Upper lobe of left lung (tissue), 6 donors: ENCODE measurements at regions not wholly inside any gene's neighbourhood (a gene's known extent, or its start where the extent isn't known, plus 50 kb on each side); places are given as distances from the start of the nearest gene placed in this dataset.
"Not testable (repeated sequence)": the region's sequence is repeated elsewhere in the genome, so short reads cannot be mapped to it uniquely, and the experiment has no call there.

Experiments used
- ATAC-seq, 2 donors: fragments of 200-7000 bp; cut with Tn5 transposase; one replicate each; pipeline ENCODE4 v1.9.1; 2022; ENCODE audit warnings: mild to moderate bottlenecking in 2 of 2, moderate library complexity in 2 of 2; ENCODE audit not compliant: low FRiP score in 2 of 2
- DNase-seq, 2 donors: peaks; one replicate each; pipeline ENCODE4 v3.0.0-alpha.2; 2019 to 2020
- H3K27ac ChIP-seq, 4 donors: fragments of 200-600 bp; sonication (generic); one replicate each; pipeline ENCODE4 v1.5.1; 2016 to 2019
- H3K27me3 ChIP-seq, 4 donors: fragments of 200-600 bp; sonication (generic); one replicate each; pipeline ENCODE4 v1.5.1; 2017 to 2019
- H3K36me3 ChIP-seq, 4 donors: fragments of 200-600 bp; sonication (generic); one replicate each; pipeline ENCODE4 v1.5.1; 2016 to 2019
- H3K4me1 ChIP-seq, 4 donors: fragments of 200-600 bp; sonication (generic); one replicate each; pipeline ENCODE4 v1.5.1; 2018 to 2019
- H3K4me3 ChIP-seq, 4 donors: fragments of 200-600 bp; sonication (generic); one replicate each; pipeline ENCODE4 v1.5.1; 2017 to 2019; ENCODE audit warnings: mild to moderate bottlenecking in 2 of 4, moderate library complexity in 1 of 4
- H3K9me3 ChIP-seq, 4 donors: fragments of 200-600 bp; sonication (generic); one replicate each; pipeline ENCODE4 v1.5.1; 2018 to 2019
- EP300 ChIP-seq, 4 donors: sonication (generic); formaldehyde crosslinking; IDR thresholded peaks; one replicate each; pipeline ENCODE4 v1.5.1; 2017; ENCODE audit warnings: antibody characterized with exemption in 4 of 4, control low read depth in 2 of 4
- POLR2A ChIP-seq, 4 donors: fragments of 450-650 bp; IDR thresholded peaks; one replicate each; pipeline ENCODE4 v1.5.1; 2016 to 2017; ENCODE audit warnings: antibody characterized with exemption in 4 of 4, mild to moderate bottlenecking in 2 of 4
- POLR2AphosphoS5 ChIP-seq, 2 donors: sonication (generic); formaldehyde crosslinking; IDR thresholded peaks; one replicate each; pipeline ENCODE4 v1.5.1; 2017; ENCODE audit warnings: antibody characterized with exemption in 2 of 2
- WGBS, 2 donors: methylation state at CpG; one replicate each; pipeline ENCODE4 v1.1.5; 2017 to 2018; 5-methylcytosine and 5-hydroxymethylcytosine counted together
- TF ChIP-seq, protein P1 (sequence below), 6 experiments: fragments of 450-650 bp in 4 of 6; fragments of 200-600 bp in 2 of 6; sonication (generic) in 2 of 6; IDR thresholded peaks; one replicate each; pipeline ENCODE4 v1.5.1; 2016 to 2019; ENCODE audit warnings: antibody characterized with exemption in 6 of 6
- donor health status: DM: no; HTN: no; CAD: no; lungs with moderate emphysema.
- donor health status: DM: no; HTN: yes; CAD: no; lungs with severe emphysema.

DNA sequence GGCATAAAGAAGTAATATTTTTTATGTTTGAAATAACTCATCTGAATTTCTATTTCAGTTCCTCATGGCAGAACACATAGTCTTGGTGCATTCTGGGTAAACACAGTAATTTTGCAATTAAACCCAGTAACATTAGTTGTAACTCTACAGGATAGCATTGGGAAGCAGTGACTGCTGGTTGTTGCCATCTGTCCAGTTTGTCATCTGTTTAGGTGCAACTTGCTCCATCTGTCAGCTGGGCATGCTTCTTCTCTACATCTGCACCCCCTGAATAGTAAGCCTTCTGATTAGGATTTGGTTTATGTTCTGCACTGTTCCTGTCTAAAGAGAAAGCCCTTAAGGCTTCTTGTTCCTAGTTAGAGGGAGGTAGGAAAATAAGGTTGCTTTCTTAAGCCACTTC lies 63.5 kb upstream of the CSNK1A1L start:
- DNase-seq: no peak
- no peak for ATAC-seq
- H3K4me3 ChIP-seq: no peak overlapping the region
- H3K4me1 ChIP-seq: no peaks in the 10 kb centered on the region
- H3K27me3 ChIP-seq: no peaks in the 10 kb centered on the region
- no peak for TF ChIP-seq POLR2AphosphoS5 (IDR thresholded peaks at IDR 0.05)
- TF ChIP-seq, protein P1, sequence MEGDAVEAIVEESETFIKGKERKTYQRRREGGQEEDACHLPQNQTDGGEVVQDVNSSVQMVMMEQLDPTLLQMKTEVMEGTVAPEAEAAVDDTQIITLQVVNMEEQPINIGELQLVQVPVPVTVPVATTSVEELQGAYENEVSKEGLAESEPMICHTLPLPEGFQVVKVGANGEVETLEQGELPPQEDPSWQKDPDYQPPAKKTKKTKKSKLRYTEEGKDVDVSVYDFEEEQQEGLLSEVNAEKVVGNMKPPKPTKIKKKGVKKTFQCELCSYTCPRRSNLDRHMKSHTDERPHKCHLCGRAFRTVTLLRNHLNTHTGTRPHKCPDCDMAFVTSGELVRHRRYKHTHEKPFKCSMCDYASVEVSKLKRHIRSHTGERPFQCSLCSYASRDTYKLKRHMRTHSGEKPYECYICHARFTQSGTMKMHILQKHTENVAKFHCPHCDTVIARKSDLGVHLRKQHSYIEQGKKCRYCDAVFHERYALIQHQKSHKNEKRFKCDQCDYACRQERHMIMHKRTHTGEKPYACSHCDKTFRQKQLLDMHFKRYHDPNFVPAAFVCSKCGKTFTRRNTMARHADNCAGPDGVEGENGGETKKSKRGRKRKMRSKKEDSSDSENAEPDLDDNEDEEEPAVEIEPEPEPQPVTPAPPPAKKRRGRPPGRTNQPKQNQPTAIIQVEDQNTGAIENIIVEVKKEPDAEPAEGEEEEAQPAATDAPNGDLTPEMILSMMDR (IDR thresholded peaks at IDR 0.05): no peak
- no peak for TF ChIP-seq POLR2A (IDR thresholded peaks at IDR 0.05)
- no peak for TF ChIP-seq EP300 (IDR thresholded peaks at IDR 0.05)
- H3K27ac ChIP-seq: no peak overlapping the region
- no peaks in the 10 kb centered on the region for H3K9me3 ChIP-seq
- no peaks in the 10 kb centered on the region for H3K36me3 ChIP-seq

DNA sequence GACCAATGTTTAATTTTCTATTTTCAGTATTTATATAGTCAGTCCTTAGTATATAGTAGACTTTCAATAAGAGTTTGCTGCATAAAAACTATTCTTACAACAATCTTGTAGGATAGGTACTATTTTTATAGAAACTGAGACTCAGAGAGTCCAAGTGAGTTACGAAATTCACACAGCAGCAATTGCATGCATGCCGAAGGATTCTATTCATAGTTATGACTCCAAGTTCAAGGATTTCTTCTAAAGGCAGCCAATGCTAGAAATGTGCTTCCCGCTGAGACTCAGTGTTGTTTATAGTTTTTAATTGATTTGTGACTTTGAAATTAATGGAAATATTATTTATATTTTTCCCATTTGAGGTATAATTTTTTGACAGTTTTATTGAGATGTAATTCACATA lies 62.7 kb upstream of the CSNK1A1L start:
- Histone ChIP-seq H3K27ac (no peak overlapping the region), H3K27me3 (no peaks in the 10 kb centered on the region), H3K4me1 (no peaks in the 10 kb centered on the region), H3K4me3 (no peak overlapping the region), H3K36me3 (no peaks in the 10 kb centered on the region), H3K9me3 (no peaks in the 10 kb centered on the region)
- TF ChIP-seq, protein P1 (IDR thresholded peaks at IDR 0.05): no peak
- TF ChIP-seq EP300 (IDR thresholded peaks at IDR 0.05): no peak
- no peak for TF ChIP-seq POLR2AphosphoS5 (IDR thresholded peaks at IDR 0.05)
- no peak for TF ChIP-seq POLR2A (IDR thresholded peaks at IDR 0.05)
- DNase-seq (no peak), ATAC-seq (no peak)
- WGBS, 2 donors: 77 to 78% methylated on average over 3 of the region's 3 CpGs

DNA sequence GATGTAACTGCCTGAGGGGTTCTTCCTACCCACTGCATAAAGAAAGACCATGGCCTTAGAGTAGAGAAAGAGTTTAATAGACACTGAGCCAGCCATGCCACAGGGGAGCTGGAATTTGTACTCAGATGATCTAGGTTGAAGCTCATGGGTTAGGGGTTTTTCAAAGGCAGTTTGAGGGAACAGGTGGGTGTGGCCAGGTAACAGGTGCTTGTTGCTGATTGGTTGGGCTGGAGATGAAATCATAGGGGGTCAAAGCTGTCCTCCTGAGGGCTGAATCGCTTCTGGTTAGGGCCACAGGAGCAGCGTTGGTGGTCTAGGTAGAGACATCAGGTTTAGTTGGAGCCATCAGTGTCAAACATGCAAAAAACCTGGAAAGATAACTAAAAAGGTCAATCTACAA lies 59.2 kb upstream of the CSNK1A1L start:
- H3K4me3 ChIP-seq: no peak overlapping the region
- no peaks in the 10 kb centered on the region for H3K4me1 ChIP-seq
- H3K36me3 ChIP-seq: no peaks in the 10 kb centered on the region
- peaks cover 0 to 6% (median 0%) of the 10 kb centered on the region in 4 donors for H3K9me3 ChIP-seq
- DNase-seq: no peak
- ATAC-seq: no peak
- H3K27me3 ChIP-seq: no peaks in the 10 kb centered on the region
- no peak overlapping the region for H3K27ac ChIP-seq
- 86 to 89% methylated on average over 2 of the region's 2 CpGs for WGBS, 2 donors
- no peak for TF ChIP-seq POLR2A (IDR thresholded peaks at IDR 0.05)
- no peak for TF ChIP-seq EP300 (IDR thresholded peaks at IDR 0.05)

- Histone ChIP-seq H3K27me3 (no peaks in the 10 kb centered on the region), H3K27ac (no peak overlapping the region), H3K4me1 (no peaks in the 10 kb centered on the region), H3K36me3 (no peaks in the 10 kb centered on the region), H3K9me3 (peaks cover 0 to 6% (median 0%) of the 10 kb centered on the region in 4 donors), H3K4me3 (no peak overlapping the region)
- no peak for DNase-seq
- TF ChIP-seq POLR2AphosphoS5 (IDR thresholded peaks at IDR 0.05) (no peak), POLR2A (IDR thresholded peaks at IDR 0.05) (no peak), EP300 (IDR thresholded peaks at IDR 0.05) (no peak)
- TF ChIP-seq, protein P1 (IDR thresholded peaks at IDR 0.05): no peak
- WGBS, 2 donors: 78 to 82% methylated on average over 3 of the region's 3 CpGs
- ATAC-seq: no peak
Observed at GRCh38 chr13:37163641-37164265, 58.3 kb upstream of the CSNK1A1L start.

- 88 to 96% methylated on average over 2 of the region's 2 CpGs for WGBS, 2 donors
- peaks cover 0 to 6% (median 0%) of the 10 kb centered on the region in 4 donors for H3K9me3 ChIP-seq
- DNase-seq: no peak
- no peaks in the 10 kb centered on the region for H3K36me3 ChIP-seq
- H3K27ac ChIP-seq: no peak overlapping the region
- H3K27me3 ChIP-seq: no peaks in the 10 kb centered on the region
- ATAC-seq: no peak
- TF ChIP-seq, protein P1 (IDR thresholded peaks at IDR 0.05): no peak
- TF ChIP-seq EP300 (IDR thresholded peaks at IDR 0.05): no peak
- TF ChIP-seq POLR2A (IDR thresholded peaks at IDR 0.05): no peak
- TF ChIP-seq POLR2AphosphoS5 (IDR thresholded peaks at IDR 0.05): no peak
- no peaks in the 10 kb centered on the region for H3K4me1 ChIP-seq
- no peak overlapping the region for H3K4me3 ChIP-seq
Observed at GRCh38 chr13:37158481-37158880, 53.0 kb upstream of the CSNK1A1L start.

DNA sequence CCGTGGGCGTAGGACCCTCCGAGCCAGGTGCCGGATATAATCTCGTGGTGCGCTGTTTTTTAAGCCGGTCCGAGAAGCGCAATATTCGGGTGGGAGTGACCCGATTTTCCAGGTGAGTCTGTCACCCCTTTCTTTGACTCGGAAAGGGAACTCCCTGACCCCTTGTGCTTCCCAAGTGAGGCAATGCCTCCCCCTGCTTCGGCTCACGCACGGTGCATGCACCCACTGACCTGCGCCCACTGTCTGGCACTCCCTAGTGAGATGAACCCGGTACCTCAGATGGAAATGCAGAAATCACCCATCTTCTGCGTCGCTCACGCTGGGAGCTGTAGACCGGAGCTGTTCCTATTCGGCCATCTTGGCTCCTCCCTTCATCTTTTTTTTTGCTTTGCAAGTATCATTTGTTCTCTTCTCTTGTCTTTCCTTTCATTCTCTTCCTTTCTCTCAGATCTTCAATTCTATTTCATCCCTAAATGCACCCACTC lies 50.2 kb upstream of the CSNK1A1L start:
- not testable (repeated sequence) for H3K9me3 ChIP-seq, ATAC-seq, H3K27ac ChIP-seq, H3K27me3 ChIP-seq, H3K4me1 ChIP-seq, H3K4me3 ChIP-seq, H3K36me3 ChIP-seq
- WGBS, 2 donors: 93 to 100% methylated on average over 8 to 17 of the region's 22 CpGs
- peak in 1 of 2 donors; percentile 6 for DNase-seq
